ENCODE measurements at regions not wholly inside any gene's neighbourhood (a gene's known extent, or its start where the extent isn't known, plus 50 kb on each side); places are given as distances from the start of the nearest gene placed in this dataset.

DNA sequence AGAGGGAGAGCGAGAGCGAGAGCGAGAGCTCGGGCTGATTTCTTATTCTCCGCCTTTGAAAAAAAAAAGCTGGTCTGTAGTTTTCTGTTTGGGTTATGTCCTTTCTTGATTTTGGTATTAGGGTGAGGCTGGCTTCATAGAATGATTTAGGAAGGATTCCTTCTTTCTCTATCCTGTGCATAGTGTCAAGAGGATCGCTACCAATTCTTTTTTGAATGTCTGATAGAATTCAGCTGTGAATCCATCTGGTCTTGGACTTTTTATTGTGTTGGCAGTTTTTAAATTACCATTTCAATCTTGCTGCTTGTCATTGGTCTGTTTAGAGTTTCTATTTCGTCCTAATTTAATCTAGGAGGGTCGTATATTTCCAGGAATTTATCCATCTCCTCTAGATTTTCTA, 1414.6 kb upstream of the MIR17HG start:
- no peak for TF ChIP-seq POLR2A (IDR thresholded peaks at IDR 0.05; ENCODE audit: low read depth, low read length)
- TF ChIP-seq CTCF (conservative IDR thresholded peaks at IDR 0.05; ENCODE audit: low read depth, low read length) = no peak
- no peak for TF ChIP-seq MAFK (IDR thresholded peaks at IDR 0.05; ENCODE audit: low read depth, low read length)
- TF ChIP-seq SMC3 (IDR thresholded peaks at IDR 0.05; ENCODE audit: low read depth, low read length) = no peak
- TF ChIP-seq MAZ (IDR thresholded peaks at IDR 0.05; ENCODE audit: borderline replicate concordance, low read depth, low read length) = no peak
- no peak for TF ChIP-seq RAD21 (IDR thresholded peaks at IDR 0.05; ENCODE audit: low read length)
- no peak for TF ChIP-seq ELK1 (IDR thresholded peaks at IDR 0.05; ENCODE audit: borderline replicate concordance, low read depth, low read length)
- no peak for TF ChIP-seq RFX5 (IDR thresholded peaks at IDR 0.05; ENCODE audit: low read depth, low read length)
- TF ChIP-seq FOS (IDR thresholded peaks at IDR 0.05; ENCODE audit: low read depth, low read length) = no peak
- no peak for TF ChIP-seq USF2 (IDR thresholded peaks at IDR 0.05; ENCODE audit: low read depth, low read length)

Data from IMR-90 (cell line).